ENCODE measurements at regions not wholly inside any gene's neighbourhood (a gene's known extent, or its start where the extent isn't known, plus 50 kb on each side); places are given as distances from the start of the nearest gene placed in this dataset.

- no peaks in the 10 kb centered on the region for H3K36me3 ChIP-seq
- H3K27me3 ChIP-seq (replicated peaks; ENCODE audit: insufficient read depth), result no peaks in the 10 kb centered on the region
- ATAC-seq (ENCODE audit: insufficient number of reproducible peaks, low FRiP score, low read depth) (no peak), DNase-seq (ENCODE audit: low spot score) (no peak)
- no peaks in the 10 kb centered on the region for H3K9me3 ChIP-seq
- H3K27ac ChIP-seq, result no peak overlapping the region
- no peak for TF ChIP-seq CTCF (IDR thresholded peaks at IDR 0.05)
- H3K4me1 ChIP-seq (ENCODE audit: control insufficient read depth in 1 of 2, low read depth in 2 of 2), result peaks cover 0 to 3% of the 10 kb centered on the region in 2 donors
- no peak overlapping the region for H3K4me3 ChIP-seq
Observed at GRCh38 chr11:26188554-26188953, 143.4 kb upstream of the ANO3 start.

GRCh38 chr11:26191193-26191592 is 140.7 kb upstream of the ANO3 start:
- no peaks in the 10 kb centered on the region for H3K36me3 ChIP-seq
- no peak overlapping the region for H3K4me3 ChIP-seq
- peaks cover 0 to 3% of the 10 kb centered on the region in 2 donors for H3K4me1 ChIP-seq (ENCODE audit: control insufficient read depth in 1 of 2, low read depth in 2 of 2)
- H3K9me3 ChIP-seq, result no peaks in the 10 kb centered on the region
- no peak for ATAC-seq (ENCODE audit: insufficient number of reproducible peaks, low FRiP score, low read depth)
- no peak overlapping the region for H3K27ac ChIP-seq
- TF ChIP-seq CTCF (IDR thresholded peaks at IDR 0.05), result no peak
- no peaks in the 10 kb centered on the region for H3K27me3 ChIP-seq (replicated peaks; ENCODE audit: insufficient read depth)
- no peak for DNase-seq (ENCODE audit: low spot score)

GRCh38 chr11:26193694-26194365 is 138.1 kb upstream of the ANO3 start:
- DNase-seq (ENCODE audit: low spot score) (no peak), ATAC-seq (ENCODE audit: insufficient number of reproducible peaks, low FRiP score, low read depth) (no peak)
- Histone ChIP-seq H3K27ac (no peak overlapping the region), H3K9me3 (no peaks in the 10 kb centered on the region), H3K27me3 (replicated peaks; ENCODE audit: insufficient read depth) (no peaks in the 10 kb centered on the region), H3K36me3 (no peaks in the 10 kb centered on the region), H3K4me3 (no peak overlapping the region), H3K4me1 (ENCODE audit: control insufficient read depth in 1 of 2, low read depth in 2 of 2) (no peaks in the 10 kb centered on the region)
- TF ChIP-seq CTCF (IDR thresholded peaks at IDR 0.05), result no peak

GRCh38 chr11:26194881-26195280 is 137.0 kb upstream of the ANO3 start:
- Histone ChIP-seq H3K36me3 (no peaks in the 10 kb centered on the region), H3K4me3 (no peak overlapping the region), H3K9me3 (no peaks in the 10 kb centered on the region), H3K4me1 (ENCODE audit: control insufficient read depth in 1 of 2, low read depth in 2 of 2) (no peaks in the 10 kb centered on the region), H3K27ac (no peak overlapping the region), H3K27me3 (replicated peaks; ENCODE audit: insufficient read depth) (no peaks in the 10 kb centered on the region)
- DNase-seq (ENCODE audit: low spot score), result no peak
- no peak for TF ChIP-seq CTCF (IDR thresholded peaks at IDR 0.05)
- no peak for ATAC-seq (ENCODE audit: insufficient number of reproducible peaks, low FRiP score, low read depth)

GRCh38 chr11:26198532-26199096 is 133.3 kb upstream of the ANO3 start:
- Histone ChIP-seq H3K27me3 (replicated peaks; ENCODE audit: insufficient read depth) (no peaks in the 10 kb centered on the region), H3K4me3 (no peak overlapping the region), H3K36me3 (no peaks in the 10 kb centered on the region), H3K27ac (no peak overlapping the region), H3K4me1 (ENCODE audit: control insufficient read depth in 1 of 2, low read depth in 2 of 2) (no peaks in the 10 kb centered on the region), H3K9me3 (no peaks in the 10 kb centered on the region)
- TF ChIP-seq CTCF (IDR thresholded peaks at IDR 0.05), result no peak
- ATAC-seq (ENCODE audit: insufficient number of reproducible peaks, low FRiP score, low read depth) (no peak), DNase-seq (ENCODE audit: low spot score) (no peak)

Data from thoracic aorta (tissue), 2 donors.